PC-9 (cell line): ENCODE measurements at regions not wholly inside any gene's neighbourhood (a gene's known extent, or its start where the extent isn't known, plus 50 kb on each side); places are given as distances from the start of the nearest gene placed in this dataset.

Experiments
- EZH2 ChIP-seq: fragments of 200-600 bp; sonication (generic); IDR thresholded peaks from 2 replicates; pipeline ENCODE4 v1.8.0; 2017; ENCODE audit warnings: antibody characterized with exemption, low read depth
- TF ChIP-seq, protein P1 (sequence below): fragments of 200-600 bp; sonication (generic); conservative IDR thresholded peaks from 2 replicates; pipeline ENCODE4 v1.6.1; 2017; ENCODE audit warnings: mixed run types, antibody characterized with exemption, mild to moderate bottlenecking, moderate library complexity

DNA sequence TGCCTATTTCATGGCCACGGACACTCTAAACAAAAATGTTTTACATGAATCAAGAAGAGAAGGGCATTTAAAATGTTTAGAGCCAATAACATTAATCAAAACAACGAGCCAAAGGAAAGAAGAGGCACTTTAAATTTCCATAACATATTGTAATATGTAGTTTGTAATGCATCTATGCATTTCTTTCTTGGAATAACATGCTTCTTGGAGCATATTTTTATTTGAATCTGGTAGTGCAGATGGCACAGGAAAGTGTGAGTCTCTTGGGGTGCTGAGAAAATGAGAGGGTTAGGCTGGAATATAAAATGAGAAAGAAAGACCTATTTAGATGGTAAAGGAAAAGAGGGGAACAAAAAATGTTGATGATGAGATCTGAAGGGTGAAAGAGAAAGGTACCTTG lies 305.4 kb downstream of the BTBD3 start:
- no peak for TF ChIP-seq EZH2
- TF ChIP-seq, protein P1, sequence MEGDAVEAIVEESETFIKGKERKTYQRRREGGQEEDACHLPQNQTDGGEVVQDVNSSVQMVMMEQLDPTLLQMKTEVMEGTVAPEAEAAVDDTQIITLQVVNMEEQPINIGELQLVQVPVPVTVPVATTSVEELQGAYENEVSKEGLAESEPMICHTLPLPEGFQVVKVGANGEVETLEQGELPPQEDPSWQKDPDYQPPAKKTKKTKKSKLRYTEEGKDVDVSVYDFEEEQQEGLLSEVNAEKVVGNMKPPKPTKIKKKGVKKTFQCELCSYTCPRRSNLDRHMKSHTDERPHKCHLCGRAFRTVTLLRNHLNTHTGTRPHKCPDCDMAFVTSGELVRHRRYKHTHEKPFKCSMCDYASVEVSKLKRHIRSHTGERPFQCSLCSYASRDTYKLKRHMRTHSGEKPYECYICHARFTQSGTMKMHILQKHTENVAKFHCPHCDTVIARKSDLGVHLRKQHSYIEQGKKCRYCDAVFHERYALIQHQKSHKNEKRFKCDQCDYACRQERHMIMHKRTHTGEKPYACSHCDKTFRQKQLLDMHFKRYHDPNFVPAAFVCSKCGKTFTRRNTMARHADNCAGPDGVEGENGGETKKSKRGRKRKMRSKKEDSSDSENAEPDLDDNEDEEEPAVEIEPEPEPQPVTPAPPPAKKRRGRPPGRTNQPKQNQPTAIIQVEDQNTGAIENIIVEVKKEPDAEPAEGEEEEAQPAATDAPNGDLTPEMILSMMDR: no peak
